ENCODE measurements at regions not wholly inside any gene's neighbourhood (a gene's known extent, or its start where the extent isn't known, plus 50 kb on each side); places are given as distances from the start of the nearest gene placed in this dataset.

GRCh38 chr5:39863926-39864552 lies 439.3 kb upstream of the DAB2 start:
- DNase-seq, result no peak

- no peak for DNase-seq
Observed at GRCh38 chr5:39857041-39857440, 432.3 kb upstream of the DAB2 start.

- no peak for DNase-seq
Observed at GRCh38 chr5:39854771-39855410, 430.1 kb upstream of the DAB2 start.

GRCh38 chr5:39850291-39850690 lies 425.5 kb upstream of the DAB2 start:
- no peak for DNase-seq

GRCh38 chr5:39846144-39846543 lies 421.4 kb upstream of the DAB2 start:
- DNase-seq, result no peak

- DNase-seq, result no peak
Observed at GRCh38 chr5:39843767-39844166, 419.0 kb upstream of the DAB2 start.

GRCh38 chr5:39835371-39835770 lies 410.6 kb upstream of the DAB2 start:
- DNase-seq, result no peak

GRCh38 chr5:39829441-39829840 lies 404.7 kb upstream of the DAB2 start:
- no peak for DNase-seq

GRCh38 chr5:39826051-39826450 lies 401.3 kb upstream of the DAB2 start:
- no peak for DNase-seq

- DNase-seq, result no peak
Observed at GRCh38 chr5:39825301-39825700, 400.5 kb upstream of the DAB2 start.

- no peak for DNase-seq
Observed at GRCh38 chr5:39822020-39822419, 397.2 kb upstream of the DAB2 start.

- DNase-seq, result no peak
Observed at GRCh38 chr5:39816866-39817265, 392.1 kb upstream of the DAB2 start.

- no peak for DNase-seq
Observed at GRCh38 chr5:39816156-39816845, 391.5 kb upstream of the DAB2 start.

- no peak for DNase-seq
Observed at GRCh38 chr5:39815711-39816110, 390.9 kb upstream of the DAB2 start.

- no peak for DNase-seq
Observed at GRCh38 chr5:39811381-39811780, 386.6 kb upstream of the DAB2 start.

GRCh38 chr5:39808656-39809055 lies 383.9 kb upstream of the DAB2 start:
- no peak for DNase-seq

- no peak for DNase-seq
Observed at GRCh38 chr5:39801306-39801705, 376.5 kb upstream of the DAB2 start.

- DNase-seq, result no peak
Observed at GRCh38 chr5:39800042-39800601, 375.3 kb upstream of the DAB2 start.

- no peak for DNase-seq
Observed at GRCh38 chr5:39799242-39799641, 374.5 kb upstream of the DAB2 start.

GRCh38 chr5:39794513-39795210 lies 369.9 kb upstream of the DAB2 start:
- DNase-seq, result no peak

- DNase-seq, result no peak
Observed at GRCh38 chr5:39785410-39785809, 360.6 kb upstream of the DAB2 start.

GRCh38 chr5:39783756-39784421 lies 359.1 kb upstream of the DAB2 start:
- DNase-seq, result no peak

GRCh38 chr5:39780347-39780746 lies 355.6 kb upstream of the DAB2 start:
- DNase-seq, result no peak

All from stimulated activated CD4-positive, alpha-beta T cell treated with anti-CD3 and anti-CD28 coated beads, Interleukin-4, amount 100 ng/mL, for 4 hours (primary cell).